ENCODE measurements at regions not wholly inside any gene's neighbourhood (a gene's known extent, or its start where the extent isn't known, plus 50 kb on each side); places are given as distances from the start of the nearest gene placed in this dataset.
"Not testable (repeated sequence)": the region's sequence is repeated elsewhere in the genome, so short reads cannot be mapped to it uniquely, and the experiment has no call there.

DNA sequence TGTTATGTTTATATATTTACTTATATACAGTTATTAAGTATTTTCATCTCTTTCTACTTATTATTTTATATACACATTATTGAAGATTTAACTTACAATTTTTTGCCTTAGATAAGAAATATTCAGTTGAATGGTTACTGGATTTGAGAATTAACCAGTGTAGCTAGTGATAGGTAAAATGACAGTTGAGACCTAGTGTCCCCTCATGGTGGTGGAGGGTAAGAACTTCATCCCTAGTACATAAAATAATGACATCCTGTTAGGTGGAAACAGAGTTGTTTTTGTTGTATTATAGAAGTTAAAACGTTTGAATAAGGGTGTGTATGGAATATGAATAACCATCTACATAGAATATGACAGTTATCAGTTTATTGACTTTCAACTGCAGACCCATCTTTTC, 1152.4 kb upstream of the ALCAM start:
- no TSS peak for BruUV-seq (replicated peaks)
- H3K27me3 ChIP-seq (replicated peaks; ENCODE audit: control insufficient read depth, insufficient read depth, low read length): no peaks in the 10 kb centered on the region
- ChIA-PET CTCF (no interaction called here), POLR2A (no interaction called here)
- Mint-ChIP-seq H3K27me3 (ENCODE audit: insufficient read depth, unreplicated experiment) (no peaks in the 10 kb centered on the region), H3K4me1 (ENCODE audit: low read depth, unreplicated experiment) (no peaks in the 10 kb centered on the region), H3K4me3 (ENCODE audit: unreplicated experiment) (no peak overlapping the region), H3K36me3 (ENCODE audit: insufficient read depth, unreplicated experiment) (no peaks in the 10 kb centered on the region), H3K27ac (ENCODE audit: unreplicated experiment) (no peak overlapping the region), H3K9me3 (ENCODE audit: unreplicated experiment) (no peaks in the 10 kb centered on the region)
- H3K9me3 ChIP-seq: no peaks in the 10 kb centered on the region
- TF ChIP-seq, protein P1, sequence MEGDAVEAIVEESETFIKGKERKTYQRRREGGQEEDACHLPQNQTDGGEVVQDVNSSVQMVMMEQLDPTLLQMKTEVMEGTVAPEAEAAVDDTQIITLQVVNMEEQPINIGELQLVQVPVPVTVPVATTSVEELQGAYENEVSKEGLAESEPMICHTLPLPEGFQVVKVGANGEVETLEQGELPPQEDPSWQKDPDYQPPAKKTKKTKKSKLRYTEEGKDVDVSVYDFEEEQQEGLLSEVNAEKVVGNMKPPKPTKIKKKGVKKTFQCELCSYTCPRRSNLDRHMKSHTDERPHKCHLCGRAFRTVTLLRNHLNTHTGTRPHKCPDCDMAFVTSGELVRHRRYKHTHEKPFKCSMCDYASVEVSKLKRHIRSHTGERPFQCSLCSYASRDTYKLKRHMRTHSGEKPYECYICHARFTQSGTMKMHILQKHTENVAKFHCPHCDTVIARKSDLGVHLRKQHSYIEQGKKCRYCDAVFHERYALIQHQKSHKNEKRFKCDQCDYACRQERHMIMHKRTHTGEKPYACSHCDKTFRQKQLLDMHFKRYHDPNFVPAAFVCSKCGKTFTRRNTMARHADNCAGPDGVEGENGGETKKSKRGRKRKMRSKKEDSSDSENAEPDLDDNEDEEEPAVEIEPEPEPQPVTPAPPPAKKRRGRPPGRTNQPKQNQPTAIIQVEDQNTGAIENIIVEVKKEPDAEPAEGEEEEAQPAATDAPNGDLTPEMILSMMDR (IDR thresholded peaks at IDR 0.05; ENCODE audit: insufficient read depth in 1 of 2, low read depth in 1 of 2, low read length in 1 of 2, severe bottlenecking in 1 of 2, unreplicated experiment in 1 of 2): no peak
- H3K36me3 ChIP-seq (ENCODE audit: control insufficient read depth, insufficient read depth, low read length): no peaks in the 10 kb centered on the region
- H3K4me1 ChIP-seq: no peaks in the 10 kb centered on the region
- no peak for DNase-seq
- H3K4me3 ChIP-seq (ENCODE audit: low read depth, low read length): no peak overlapping the region
- intact Hi-C loops (cut with micrococcal nuclease; ENCODE audit: unreplicated experiment): loop anchor here (2.0 kb wide), 1 partner anchor 419 kb away; no protein-coding TSS in a partner anchor

DNA sequence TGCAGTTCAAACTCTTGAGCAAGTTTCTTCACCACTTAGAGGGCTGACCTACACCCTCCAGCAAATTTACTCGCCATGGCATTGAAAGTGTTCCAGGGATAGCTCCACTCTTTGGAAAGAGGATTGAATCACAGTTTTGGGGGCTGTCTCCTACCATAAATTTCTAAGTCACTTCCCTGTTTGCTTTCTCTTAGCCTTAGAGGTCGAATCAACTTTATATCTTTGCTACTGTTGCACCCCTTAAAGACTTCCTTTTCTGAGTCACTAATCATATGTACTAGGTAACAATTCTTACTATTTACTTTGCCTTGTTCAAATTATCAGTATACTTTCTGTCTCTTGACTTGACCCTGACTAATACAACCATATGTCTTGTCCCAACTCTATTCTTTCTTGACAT, 1151.8 kb upstream of the ALCAM start:
- ChIA-PET POLR2A (no interaction called here), CTCF (no interaction called here)
- BruUV-seq (replicated peaks): no TSS peak
- TF ChIP-seq, protein P1 (IDR thresholded peaks at IDR 0.05; ENCODE audit: insufficient read depth in 1 of 2, low read depth in 1 of 2, low read length in 1 of 2, severe bottlenecking in 1 of 2, unreplicated experiment in 1 of 2): no peak
- no peaks in the 10 kb centered on the region for H3K9me3 ChIP-seq
- H3K4me1 ChIP-seq: no peaks in the 10 kb centered on the region
- Mint-ChIP-seq H3K36me3 (ENCODE audit: insufficient read depth, unreplicated experiment) (no peaks in the 10 kb centered on the region), H3K9me3 (ENCODE audit: unreplicated experiment) (no peaks in the 10 kb centered on the region), H3K4me1 (ENCODE audit: low read depth, unreplicated experiment) (no peaks in the 10 kb centered on the region), H3K27ac (ENCODE audit: unreplicated experiment) (no peak overlapping the region), H3K4me3 (ENCODE audit: unreplicated experiment) (no peak overlapping the region), H3K27me3 (ENCODE audit: insufficient read depth, unreplicated experiment) (no peaks in the 10 kb centered on the region)
- intact Hi-C loops (cut with micrococcal nuclease; ENCODE audit: unreplicated experiment): loop anchor here (2.0 kb wide), 1 partner anchor 420 kb away; no protein-coding TSS in a partner anchor
- no peak for DNase-seq
- no peaks in the 10 kb centered on the region for H3K27me3 ChIP-seq (replicated peaks; ENCODE audit: control insufficient read depth, insufficient read depth, low read length)
- no peak overlapping the region for H3K4me3 ChIP-seq (ENCODE audit: low read depth, low read length)
- H3K36me3 ChIP-seq (ENCODE audit: control insufficient read depth, insufficient read depth, low read length): no peaks in the 10 kb centered on the region

DNA sequence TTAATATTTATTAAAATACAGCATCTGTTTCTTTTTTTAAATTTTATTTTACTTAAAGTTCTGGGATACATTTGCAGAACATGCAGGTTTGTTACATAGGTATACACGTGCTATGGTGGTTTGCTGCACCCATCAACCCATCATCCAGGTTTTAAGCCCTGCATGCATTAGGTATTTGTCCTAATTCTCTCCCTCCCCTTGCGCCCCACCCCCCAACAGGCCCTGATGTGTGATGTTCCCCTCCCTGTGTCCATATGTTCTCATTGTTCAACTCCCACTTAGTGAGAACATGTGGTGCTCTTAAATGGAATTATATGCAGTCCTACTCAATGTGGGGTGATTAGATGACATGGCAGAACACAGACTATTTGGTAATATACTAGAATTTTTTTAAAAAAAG, 1147.7 kb upstream of the ALCAM start:
- H3K4me3 Mint-ChIP-seq (ENCODE audit: unreplicated experiment); H3K27ac Mint-ChIP-seq (ENCODE audit: unreplicated experiment); POLR2A ChIA-PET; DNase-seq; H3K36me3 ChIP-seq (ENCODE audit: control insufficient read depth, insufficient read depth, low read length); H3K4me1 Mint-ChIP-seq (ENCODE audit: low read depth, unreplicated experiment); H3K4me3 ChIP-seq (ENCODE audit: low read depth, low read length); BruUV-seq (replicated peaks); H3K4me1 ChIP-seq; H3K9me3 ChIP-seq; CTCF ChIA-PET; H3K27me3 ChIP-seq (replicated peaks; ENCODE audit: control insufficient read depth, insufficient read depth, low read length); H3K9me3 Mint-ChIP-seq (ENCODE audit: unreplicated experiment); intact Hi-C loops (cut with micrococcal nuclease; ENCODE audit: unreplicated experiment); H3K36me3 Mint-ChIP-seq (ENCODE audit: insufficient read depth, unreplicated experiment); H3K27me3 Mint-ChIP-seq (ENCODE audit: insufficient read depth, unreplicated experiment): not testable (repeated sequence)

Measured in Caco-2 (cell line).